ENCODE measurements at regions not wholly inside any gene's neighbourhood (a gene's known extent, or its start where the extent isn't known, plus 50 kb on each side); places are given as distances from the start of the nearest gene placed in this dataset.

DNA sequence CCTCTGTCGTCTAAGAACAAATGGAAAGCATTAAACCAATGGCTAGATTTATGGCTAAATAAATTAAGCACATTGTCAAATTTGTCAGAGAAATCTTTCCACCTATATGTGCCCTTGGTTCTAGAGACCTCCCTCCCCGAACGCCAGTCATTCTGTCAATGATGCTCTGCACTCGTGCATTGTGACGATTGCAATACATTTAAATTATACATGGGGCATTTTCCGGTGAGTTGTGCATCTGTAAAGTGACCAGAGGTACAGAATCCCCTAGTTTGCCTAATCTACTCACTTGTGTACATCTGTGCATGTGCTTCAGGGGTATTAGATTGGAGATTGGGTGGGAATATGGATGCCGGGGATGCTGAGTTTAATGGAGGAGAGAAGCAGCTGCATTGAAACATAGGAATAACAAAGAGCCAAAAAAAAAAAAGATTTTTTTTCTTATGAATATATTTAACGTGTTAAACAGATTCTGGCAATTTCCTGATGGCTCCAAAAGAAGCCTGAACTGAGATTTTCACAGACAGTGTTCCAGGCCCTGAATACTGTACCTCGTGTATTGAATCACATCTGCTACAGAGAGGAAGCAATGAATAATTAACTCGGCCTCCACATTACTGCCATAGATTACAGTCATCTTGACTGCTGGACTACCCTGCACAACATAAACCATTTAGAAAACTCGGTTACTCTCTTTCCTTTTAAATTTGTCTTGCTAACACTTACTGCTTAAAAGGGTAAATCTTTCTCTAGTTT is 149.0 kb upstream of the C1orf87 start:
- TF ChIP-seq, protein P1, sequence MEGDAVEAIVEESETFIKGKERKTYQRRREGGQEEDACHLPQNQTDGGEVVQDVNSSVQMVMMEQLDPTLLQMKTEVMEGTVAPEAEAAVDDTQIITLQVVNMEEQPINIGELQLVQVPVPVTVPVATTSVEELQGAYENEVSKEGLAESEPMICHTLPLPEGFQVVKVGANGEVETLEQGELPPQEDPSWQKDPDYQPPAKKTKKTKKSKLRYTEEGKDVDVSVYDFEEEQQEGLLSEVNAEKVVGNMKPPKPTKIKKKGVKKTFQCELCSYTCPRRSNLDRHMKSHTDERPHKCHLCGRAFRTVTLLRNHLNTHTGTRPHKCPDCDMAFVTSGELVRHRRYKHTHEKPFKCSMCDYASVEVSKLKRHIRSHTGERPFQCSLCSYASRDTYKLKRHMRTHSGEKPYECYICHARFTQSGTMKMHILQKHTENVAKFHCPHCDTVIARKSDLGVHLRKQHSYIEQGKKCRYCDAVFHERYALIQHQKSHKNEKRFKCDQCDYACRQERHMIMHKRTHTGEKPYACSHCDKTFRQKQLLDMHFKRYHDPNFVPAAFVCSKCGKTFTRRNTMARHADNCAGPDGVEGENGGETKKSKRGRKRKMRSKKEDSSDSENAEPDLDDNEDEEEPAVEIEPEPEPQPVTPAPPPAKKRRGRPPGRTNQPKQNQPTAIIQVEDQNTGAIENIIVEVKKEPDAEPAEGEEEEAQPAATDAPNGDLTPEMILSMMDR (IDR thresholded peaks at IDR 0.05) = no peak
- TF ChIP-seq POLR2A (IDR thresholded peaks at IDR 0.05) = no peak

Measured in thyroid gland (tissue), 4 donors.